ENCODE measurements at regions not wholly inside any gene's neighbourhood (a gene's known extent, or its start where the extent isn't known, plus 50 kb on each side); places are given as distances from the start of the nearest gene placed in this dataset.

DNA sequence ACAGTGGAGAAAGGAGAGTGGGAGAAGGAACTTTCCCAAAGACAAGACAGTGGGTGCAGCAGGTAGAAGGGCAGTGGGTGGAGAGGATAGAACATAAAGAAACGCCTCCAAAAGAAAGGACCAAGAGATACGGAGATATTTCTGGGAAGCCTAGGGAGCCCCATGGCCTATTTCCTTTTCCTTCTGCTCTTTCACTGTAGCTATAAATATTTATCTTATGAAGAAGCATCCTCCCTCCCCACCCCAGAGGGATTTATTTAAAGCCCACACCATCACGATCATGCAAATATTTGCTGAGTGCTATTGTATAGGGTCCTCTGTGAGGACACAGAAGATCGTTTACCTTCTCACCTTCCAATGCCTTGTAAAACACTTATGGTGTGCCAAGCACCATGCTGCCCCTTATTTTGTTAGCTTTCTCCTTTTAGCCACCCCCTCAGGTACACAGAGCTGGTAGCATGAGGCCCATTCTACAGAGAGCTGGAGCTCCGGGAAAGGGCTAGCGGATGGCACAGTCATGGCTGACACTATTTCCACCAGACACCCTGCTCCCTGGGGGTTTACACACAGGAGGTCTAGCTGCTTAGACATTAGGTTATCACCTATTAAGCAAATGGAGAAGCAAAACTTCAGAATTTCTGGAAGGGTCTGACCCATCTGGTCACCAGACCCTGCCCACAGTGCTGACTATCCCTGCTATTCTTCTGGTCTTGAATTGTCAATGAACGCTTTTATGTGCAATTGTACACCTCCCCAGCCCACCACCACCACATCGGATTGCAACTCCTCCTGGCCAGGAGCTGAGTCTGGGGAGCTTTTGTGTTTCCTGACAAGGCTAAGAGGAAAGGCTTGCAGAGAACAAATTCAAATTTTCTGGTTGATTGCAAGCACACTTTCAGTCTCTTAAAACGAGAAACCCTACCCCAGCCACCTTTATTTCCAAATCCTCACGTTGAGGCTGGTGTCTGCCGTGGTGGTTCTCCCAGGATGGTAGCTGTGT, 91.8 kb upstream of the KLF7 start:
- Histone ChIP-seq H3K36me3 (ENCODE audit: low read length) (no peaks in the 10 kb centered on the region), H3F3A (ENCODE audit: insufficient read depth) (no peaks in the 10 kb centered on the region), H3K9me3 (ENCODE audit: insufficient read depth, low read length) (no peaks in the 10 kb centered on the region), H3K79me2 (ENCODE audit: insufficient read depth, low read length) (no peaks in the 10 kb centered on the region), H4K20me1 (ENCODE audit: low read depth, low read length) (no peaks in the 10 kb centered on the region), H2AFZ (ENCODE audit: low read depth, low read length, severe bottlenecking) (no peak overlapping the region), H3K4me2 (ENCODE audit: low read depth, low read length, poor library complexity, severe bottlenecking) (no peak overlapping the region), H3K9ac (ENCODE audit: low read length) (no peak overlapping the region), H3K4me3 (ENCODE audit: insufficient read depth, low read length, poor library complexity, severe bottlenecking) (no peak overlapping the region), H3K9me2 (replicated peaks; ENCODE audit: insufficient read depth, low read length) (no peaks in the 10 kb centered on the region), H3K27ac (ENCODE audit: low read depth, low read length) (no peak overlapping the region), H3K27me3 (ENCODE audit: low read length) (no peaks in the 10 kb centered on the region)
- TF ChIP-seq, protein P1, sequence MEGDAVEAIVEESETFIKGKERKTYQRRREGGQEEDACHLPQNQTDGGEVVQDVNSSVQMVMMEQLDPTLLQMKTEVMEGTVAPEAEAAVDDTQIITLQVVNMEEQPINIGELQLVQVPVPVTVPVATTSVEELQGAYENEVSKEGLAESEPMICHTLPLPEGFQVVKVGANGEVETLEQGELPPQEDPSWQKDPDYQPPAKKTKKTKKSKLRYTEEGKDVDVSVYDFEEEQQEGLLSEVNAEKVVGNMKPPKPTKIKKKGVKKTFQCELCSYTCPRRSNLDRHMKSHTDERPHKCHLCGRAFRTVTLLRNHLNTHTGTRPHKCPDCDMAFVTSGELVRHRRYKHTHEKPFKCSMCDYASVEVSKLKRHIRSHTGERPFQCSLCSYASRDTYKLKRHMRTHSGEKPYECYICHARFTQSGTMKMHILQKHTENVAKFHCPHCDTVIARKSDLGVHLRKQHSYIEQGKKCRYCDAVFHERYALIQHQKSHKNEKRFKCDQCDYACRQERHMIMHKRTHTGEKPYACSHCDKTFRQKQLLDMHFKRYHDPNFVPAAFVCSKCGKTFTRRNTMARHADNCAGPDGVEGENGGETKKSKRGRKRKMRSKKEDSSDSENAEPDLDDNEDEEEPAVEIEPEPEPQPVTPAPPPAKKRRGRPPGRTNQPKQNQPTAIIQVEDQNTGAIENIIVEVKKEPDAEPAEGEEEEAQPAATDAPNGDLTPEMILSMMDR (IDR thresholded peaks at IDR 0.05; ENCODE audit: insufficient read depth, low read length, poor library complexity, severe bottlenecking): no peak
- TF ChIP-seq EZH2phosphoT487 (conservative IDR thresholded peaks at IDR 0.05; ENCODE audit: low read length): no peak

DNA sequence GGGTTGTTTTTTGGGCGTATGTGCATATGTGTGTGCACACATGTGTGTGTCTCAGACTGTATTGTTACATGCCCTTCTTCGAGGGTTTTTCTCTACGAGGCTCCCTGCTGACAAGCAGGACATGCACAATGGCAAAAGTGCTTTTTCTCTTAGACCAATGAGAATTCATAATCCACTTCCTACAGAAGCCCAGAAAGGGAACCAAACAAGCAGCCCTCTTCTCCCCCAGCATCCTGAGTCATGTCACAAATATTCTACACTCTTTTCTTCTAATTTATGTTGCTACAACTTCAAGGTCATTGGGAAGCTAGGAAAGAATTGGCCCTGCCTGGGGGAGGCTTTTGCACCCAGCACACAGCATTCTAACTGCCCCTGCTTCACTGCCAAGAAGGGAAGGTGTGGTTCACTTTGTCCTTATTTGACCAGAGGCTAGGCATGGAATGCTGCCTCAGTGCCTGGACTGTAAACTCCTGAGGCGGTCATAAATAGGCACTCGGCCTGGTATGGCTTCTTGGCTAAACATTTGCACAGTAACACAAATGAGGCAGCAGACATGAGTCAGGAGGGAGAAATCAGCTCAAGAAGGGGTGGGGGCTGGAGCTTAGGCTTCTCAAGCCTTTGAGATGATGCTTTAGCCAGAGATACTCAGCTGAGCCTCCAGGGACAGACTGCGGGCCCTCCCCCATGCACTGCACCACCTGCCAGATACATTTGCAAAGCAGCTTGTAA, 92.7 kb upstream of the KLF7 start:
- Histone ChIP-seq H3K27ac (ENCODE audit: low read depth, low read length) (no peak overlapping the region), H3K9me2 (replicated peaks; ENCODE audit: insufficient read depth, low read length) (no peaks in the 10 kb centered on the region), H2AFZ (ENCODE audit: low read depth, low read length, severe bottlenecking) (no peak overlapping the region), H3K9ac (ENCODE audit: low read length) (no peak overlapping the region), H4K20me1 (ENCODE audit: low read depth, low read length) (no peaks in the 10 kb centered on the region), H3K4me3 (ENCODE audit: insufficient read depth, low read length, poor library complexity, severe bottlenecking) (no peak overlapping the region), H3K4me2 (ENCODE audit: low read depth, low read length, poor library complexity, severe bottlenecking) (no peak overlapping the region), H3K79me2 (ENCODE audit: insufficient read depth, low read length) (no peaks in the 10 kb centered on the region), H3K9me3 (ENCODE audit: insufficient read depth, low read length) (no peaks in the 10 kb centered on the region), H3K27me3 (ENCODE audit: low read length) (no peaks in the 10 kb centered on the region), H3K36me3 (ENCODE audit: low read length) (no peaks in the 10 kb centered on the region), H3F3A (ENCODE audit: insufficient read depth) (no peaks in the 10 kb centered on the region)
- TF ChIP-seq, protein P1 (IDR thresholded peaks at IDR 0.05; ENCODE audit: insufficient read depth, low read length, poor library complexity, severe bottlenecking): no peak

DNA sequence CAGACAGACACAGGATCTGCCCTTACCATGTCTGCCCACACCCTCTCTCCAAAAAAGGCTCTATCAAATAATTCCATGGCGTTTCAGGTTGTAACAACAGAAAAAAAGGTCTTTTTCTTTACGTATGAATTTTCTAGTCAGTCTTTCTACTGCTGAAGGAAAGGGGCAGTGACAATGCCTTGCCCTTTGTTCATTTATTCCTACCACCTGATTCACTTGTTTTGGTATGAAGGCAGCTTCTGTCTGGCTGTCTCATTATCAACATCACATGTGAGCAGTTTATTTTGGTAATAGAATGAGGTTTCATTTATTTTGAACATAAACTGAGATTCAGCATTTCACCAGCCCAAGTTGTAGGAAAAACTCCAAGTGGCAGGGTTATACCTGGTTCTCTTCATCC, 94.3 kb upstream of the KLF7 start:
- Histone ChIP-seq H4K20me1 (ENCODE audit: low read depth, low read length) (no peaks in the 10 kb centered on the region), H3K27me3 (ENCODE audit: low read length) (no peaks in the 10 kb centered on the region), H3K9me2 (replicated peaks; ENCODE audit: insufficient read depth, low read length) (no peaks in the 10 kb centered on the region), H3K79me2 (ENCODE audit: insufficient read depth, low read length) (no peaks in the 10 kb centered on the region), H3F3A (ENCODE audit: insufficient read depth) (no peaks in the 10 kb centered on the region), H3K9ac (ENCODE audit: low read length) (no peak overlapping the region), H3K27ac (ENCODE audit: low read depth, low read length) (no peak overlapping the region), H3K36me3 (ENCODE audit: low read length) (no peaks in the 10 kb centered on the region), H3K4me2 (ENCODE audit: low read depth, low read length, poor library complexity, severe bottlenecking) (no peak overlapping the region), H3K4me3 (ENCODE audit: insufficient read depth, low read length, poor library complexity, severe bottlenecking) (no peak overlapping the region), H2AFZ (ENCODE audit: low read depth, low read length, severe bottlenecking) (no peak overlapping the region), H3K9me3 (ENCODE audit: insufficient read depth, low read length) (no peaks in the 10 kb centered on the region)
- TF ChIP-seq, protein P1 (IDR thresholded peaks at IDR 0.05; ENCODE audit: insufficient read depth, low read length, poor library complexity, severe bottlenecking): no peak
- TF ChIP-seq EZH2phosphoT487 (conservative IDR thresholded peaks at IDR 0.05; ENCODE audit: low read length): no peak

All from SU-DHL-6 (cell line).